GM21390 (cell line): ENCODE measurements at regions not wholly inside any gene's neighbourhood (a gene's known extent, or its start where the extent isn't known, plus 50 kb on each side); places are given as distances from the start of the nearest gene placed in this dataset.

Source experiments
- ATAC-seq: cut with Tn5 transposase; IDR thresholded peaks from one replicate; pipeline ENCODE4 v1.9.1; 2021; ENCODE audit not compliant: unreplicated experiment

GRCh38 chr12:92365836-92366235 lies 220.2 kb upstream of the BTG1 start:
- no peak for ATAC-seq

GRCh38 chr12:92365333-92365732 lies 219.7 kb upstream of the BTG1 start:
- no peak for ATAC-seq

GRCh38 chr12:92363295-92364146 lies 217.9 kb upstream of the BTG1 start:
- ATAC-seq: peak; percentile 59

GRCh38 chr12:92362785-92363184 lies 217.1 kb upstream of the BTG1 start:
- peak; percentile 51 for ATAC-seq

- ATAC-seq: no peak
Observed at GRCh38 chr12:92362126-92362525, 216.5 kb upstream of the BTG1 start.

- ATAC-seq: no peak
Observed at GRCh38 chr12:92360543-92360942, 214.9 kb upstream of the BTG1 start.

GRCh38 chr12:92359581-92360209 lies 214.0 kb upstream of the BTG1 start:
- no peak for ATAC-seq

GRCh38 chr12:92357584-92358261 lies 212.1 kb upstream of the BTG1 start:
- ATAC-seq: no peak

GRCh38 chr12:92356425-92356824 lies 210.8 kb upstream of the BTG1 start:
- no peak for ATAC-seq

- ATAC-seq: no peak
Observed at GRCh38 chr12:92349635-92350034, 204.0 kb upstream of the BTG1 start.

- no peak for ATAC-seq
Observed at GRCh38 chr12:92342574-92342973, 196.9 kb upstream of the BTG1 start.

- peak; percentile 79 for ATAC-seq
Observed at GRCh38 chr12:92341065-92341668, 195.5 kb upstream of the BTG1 start.

GRCh38 chr12:92340441-92341064 lies 194.9 kb upstream of the BTG1 start:
- no peak for ATAC-seq

GRCh38 chr12:92340003-92340402 lies 194.4 kb upstream of the BTG1 start:
- no peak for ATAC-seq

- no peak for ATAC-seq
Observed at GRCh38 chr12:92339198-92339821, 193.7 kb upstream of the BTG1 start.

GRCh38 chr12:92338671-92339070 lies 193.0 kb upstream of the BTG1 start:
- no peak for ATAC-seq

GRCh38 chr12:92338102-92338501 lies 192.5 kb upstream of the BTG1 start:
- no peak for ATAC-seq

GRCh38 chr12:92337128-92337527 lies 191.5 kb upstream of the BTG1 start:
- ATAC-seq: no peak

GRCh38 chr12:92336641-92337040 lies 191.0 kb upstream of the BTG1 start:
- ATAC-seq: no peak

- ATAC-seq: no peak
Observed at GRCh38 chr12:92335831-92336230, 190.2 kb upstream of the BTG1 start.

- ATAC-seq: no peak
Observed at GRCh38 chr12:92334552-92334951, 188.9 kb upstream of the BTG1 start.
